ENCODE measurements at regions not wholly inside any gene's neighbourhood (a gene's known extent, or its start where the extent isn't known, plus 50 kb on each side); places are given as distances from the start of the nearest gene placed in this dataset.
"Not testable (repeated sequence)": the region's sequence is repeated elsewhere in the genome, so short reads cannot be mapped to it uniquely, and the experiment has no call there.

- DNase-seq: peak; percentile 82 to 87
These were observed 195.8 kb upstream of the ZNF184 start for GRCh38 chr6:27668442-27669294.

- DNase-seq: no peak
These were observed 194.9 kb upstream of the ZNF184 start for GRCh38 chr6:27667657-27668441.

GRCh38 chr6:27667016-27667656, 194.2 kb upstream of the ZNF184 start:
- DNase-seq: no peak

GRCh38 chr6:27662769-27663168, 189.9 kb upstream of the ZNF184 start:
- DNase-seq: peak; percentile 13 to 79

GRCh38 chr6:27662212-27662611, 189.3 kb upstream of the ZNF184 start:
- DNase-seq: not testable (repeated sequence)

GRCh38 chr6:27653143-27653825, 180.4 kb upstream of the ZNF184 start:
- DNase-seq: not testable (repeated sequence)

- DNase-seq: peak; percentile 40 to 70
These were observed 178.4 kb upstream of the ZNF184 start for GRCh38 chr6:27651371-27651732.

- peak; percentile 59 to 79 for DNase-seq
These were observed 177.9 kb upstream of the ZNF184 start for GRCh38 chr6:27650620-27651370.

- no peak for DNase-seq
These were observed 171.6 kb upstream of the ZNF184 start for GRCh38 chr6:27644528-27644927.

GRCh38 chr6:27642744-27643456, 170.0 kb upstream of the ZNF184 start:
- DNase-seq: no peak

GRCh38 chr6:27635886-27636285, 163.0 kb upstream of the ZNF184 start:
- DNase-seq: not testable (repeated sequence)

GRCh38 chr6:27633221-27633688, 160.3 kb upstream of the ZNF184 start:
- not testable (repeated sequence) for DNase-seq

GRCh38 chr6:27631609-27631916, 158.7 kb upstream of the ZNF184 start:
- no peak for DNase-seq

- DNase-seq: peak; percentile 68 to 75
These were observed 158.1 kb upstream of the ZNF184 start for GRCh38 chr6:27630727-27631608.

GRCh38 chr6:27624694-27625262, 151.9 kb upstream of the ZNF184 start:
- DNase-seq: no peak

- DNase-seq: no peak
These were observed 150.2 kb upstream of the ZNF184 start for GRCh38 chr6:27623103-27623502.

- no peak for DNase-seq
These were observed 146.5 kb upstream of the ZNF184 start for GRCh38 chr6:27619436-27619835.

GRCh38 chr6:27617700-27618689, 145.1 kb upstream of the ZNF184 start:
- peak in 1 of 2 experiments; percentile 34 for DNase-seq
